ENCODE measurements at regions not wholly inside any gene's neighbourhood (a gene's known extent, or its start where the extent isn't known, plus 50 kb on each side); places are given as distances from the start of the nearest gene placed in this dataset.

GRCh38 chr9:91099436-91099835, 262.3 kb downstream of the AUH start:
- POLR2A ChIA-PET = no interaction called here
- CTCF ChIA-PET = interaction anchor here (0.7 to 1.9 kb wide), 2 partner anchors 10 to 55 kb away, joined by 5 read pairs; no protein-coding TSS in a partner anchor
- no peak for DNase-seq (ENCODE audit: extremely low spot score)
- TF ChIP-seq BHLHE40 (IDR thresholded peaks at IDR 0.05; ENCODE audit: borderline replicate concordance) (no peak), SP1 (IDR thresholded peaks at IDR 0.05) (no peak), NFRKB (IDR thresholded peaks at IDR 0.05) (no peak), ZNF384 (IDR thresholded peaks at IDR 0.05) (no peak), L3MBTL2 (conservative IDR thresholded peaks at IDR 0.05) (no peak), HDGF (IDR thresholded peaks at IDR 0.05; ENCODE audit: borderline replicate concordance) (no peak), FOXK2 (IDR thresholded peaks at IDR 0.05) (no peak), LEF1 (IDR thresholded peaks at IDR 0.05; ENCODE audit: borderline replicate concordance) (no peak), FOXA1 (IDR thresholded peaks at IDR 0.05) (no peak), SUZ12 (IDR thresholded peaks at IDR 0.05) (no peak), TARDBP (IDR thresholded peaks at IDR 0.05) (no peak), ELF4 (IDR thresholded peaks at IDR 0.05) (no peak), CTBP1 (IDR thresholded peaks at IDR 0.05; ENCODE audit: borderline replicate concordance) (no peak), FOXM1 (IDR thresholded peaks at IDR 0.05; ENCODE audit: borderline replicate concordance) (no peak), ARNT (IDR thresholded peaks at IDR 0.05) (no peak)
- TF ChIP-seq, protein P1, sequence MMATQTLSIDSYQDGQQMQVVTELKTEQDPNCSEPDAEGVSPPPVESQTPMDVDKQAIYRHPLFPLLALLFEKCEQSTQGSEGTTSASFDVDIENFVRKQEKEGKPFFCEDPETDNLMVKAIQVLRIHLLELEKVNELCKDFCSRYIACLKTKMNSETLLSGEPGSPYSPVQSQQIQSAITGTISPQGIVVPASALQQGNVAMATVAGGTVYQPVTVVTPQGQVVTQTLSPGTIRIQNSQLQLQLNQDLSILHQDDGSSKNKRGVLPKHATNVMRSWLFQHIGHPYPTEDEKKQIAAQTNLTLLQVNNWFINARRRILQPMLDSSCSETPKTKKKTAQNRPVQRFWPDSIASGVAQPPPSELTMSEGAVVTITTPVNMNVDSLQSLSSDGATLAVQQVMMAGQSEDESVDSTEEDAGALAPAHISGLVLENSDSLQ (IDR thresholded peaks at IDR 0.05) = no peak

DNA sequence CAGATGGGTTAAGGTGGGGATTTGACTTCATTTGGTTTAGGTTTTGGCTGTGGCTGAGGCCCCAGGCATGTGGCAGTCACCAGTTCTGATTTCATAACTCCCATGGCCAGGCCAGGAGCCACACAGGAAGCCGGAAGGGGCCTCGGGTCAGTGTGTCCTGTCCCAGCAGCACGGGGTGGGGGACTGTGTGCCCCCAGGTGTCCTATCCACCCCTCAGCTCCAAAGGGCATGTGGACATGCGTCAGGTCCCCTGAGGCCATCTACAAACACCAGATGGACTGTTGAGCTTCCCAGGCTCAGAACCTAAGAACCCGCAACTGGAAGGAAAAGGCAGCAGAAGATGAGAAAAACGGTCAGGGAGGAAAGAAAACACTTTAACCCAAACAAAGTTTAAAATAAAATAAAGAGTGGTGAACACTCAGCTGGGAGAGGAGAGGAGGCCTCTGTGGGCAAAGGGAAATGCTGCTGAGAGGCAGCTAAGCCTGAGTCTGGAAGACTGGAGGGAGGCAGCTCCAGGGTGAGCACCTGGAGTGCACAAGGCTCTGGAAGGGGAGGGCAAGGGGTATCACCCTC, 260.8 kb downstream of the AUH start:
- no peak for DNase-seq (ENCODE audit: extremely low spot score)
- TF ChIP-seq L3MBTL2 (conservative IDR thresholded peaks at IDR 0.05) (no peak), ARNT (IDR thresholded peaks at IDR 0.05) (no peak), FOXA1 (IDR thresholded peaks at IDR 0.05) (no peak), FOXM1 (IDR thresholded peaks at IDR 0.05; ENCODE audit: borderline replicate concordance) (no peak), HDGF (IDR thresholded peaks at IDR 0.05; ENCODE audit: borderline replicate concordance) (no peak), LEF1 (IDR thresholded peaks at IDR 0.05; ENCODE audit: borderline replicate concordance) (no peak)
- ChIA-PET CTCF (no interaction called here), POLR2A (no interaction called here)

DNA sequence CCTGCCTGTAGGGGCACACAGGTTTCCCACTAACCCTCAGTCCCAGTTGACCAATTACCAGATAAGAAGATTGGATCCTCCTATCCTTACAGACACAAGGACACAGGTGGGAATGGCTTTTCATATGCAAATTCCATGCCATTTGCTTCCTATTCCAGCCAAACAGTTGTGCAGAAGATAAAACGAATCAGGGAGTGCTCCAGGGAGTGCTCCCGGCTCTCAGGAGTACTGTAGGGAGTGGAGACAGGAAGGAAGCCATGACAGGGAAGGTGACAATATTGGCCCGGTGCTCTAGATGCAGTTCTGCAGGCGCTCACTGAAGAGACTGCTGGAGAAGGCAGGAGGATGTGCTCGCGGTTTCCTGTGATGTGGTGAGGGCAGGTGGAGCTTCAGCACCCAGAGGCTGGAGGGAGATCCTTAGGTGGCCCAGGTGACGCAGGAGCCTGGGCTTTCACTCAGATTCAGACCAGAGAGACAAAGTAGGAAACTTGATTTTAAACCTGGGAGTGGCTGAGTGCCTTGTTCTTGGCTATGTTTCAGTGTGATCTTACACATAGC, 260.0 kb downstream of the AUH start:
- TF ChIP-seq ELF4 (IDR thresholded peaks at IDR 0.05) = no peak
- no peak for DNase-seq (ENCODE audit: extremely low spot score)
- POLR2A ChIA-PET = no interaction called here
- CTCF ChIA-PET = no interaction called here

GRCh38 chr9:91102269-91102668, 259.4 kb downstream of the AUH start:
- no peak for DNase-seq (ENCODE audit: extremely low spot score)
- TF ChIP-seq, protein P1 (IDR thresholded peaks at IDR 0.05) = no peak
- TF ChIP-seq BHLHE40 (IDR thresholded peaks at IDR 0.05; ENCODE audit: borderline replicate concordance) = no peak
- TF ChIP-seq LEF1 (IDR thresholded peaks at IDR 0.05; ENCODE audit: borderline replicate concordance) = no peak
- no peak for TF ChIP-seq SP1 (IDR thresholded peaks at IDR 0.05)
- no peak for TF ChIP-seq FOXA1 (IDR thresholded peaks at IDR 0.05)
- no peak for TF ChIP-seq TARDBP (IDR thresholded peaks at IDR 0.05)
- TF ChIP-seq SUZ12 (IDR thresholded peaks at IDR 0.05) = no peak
- no peak for TF ChIP-seq ARNT (IDR thresholded peaks at IDR 0.05)
- POLR2A ChIA-PET = no interaction called here
- CTCF ChIA-PET = no interaction called here

DNA sequence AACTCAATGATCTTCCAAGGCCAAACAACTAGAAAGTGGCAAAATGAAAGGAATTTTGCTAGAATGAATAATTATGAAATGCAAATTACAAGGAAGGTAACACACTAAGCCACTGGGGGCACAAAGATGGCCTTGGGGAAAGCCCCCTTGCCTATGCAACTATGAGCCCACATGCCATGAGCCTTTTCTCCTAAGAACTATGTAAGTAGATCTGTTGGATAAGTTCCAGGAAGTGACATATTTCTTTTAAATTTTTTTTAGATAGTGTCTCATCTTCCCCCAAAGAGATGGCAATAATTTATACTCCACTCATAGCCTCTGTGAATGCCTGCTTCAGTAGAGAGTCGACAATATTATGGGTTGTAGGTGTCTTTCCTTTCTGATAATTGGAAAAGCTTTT, 257.8 kb downstream of the AUH start:
- ChIA-PET CTCF (no interaction called here), POLR2A (no interaction called here)
- DNase-seq (ENCODE audit: extremely low spot score) = no peak
- no peak for TF ChIP-seq TARDBP (IDR thresholded peaks at IDR 0.05)
- no peak for TF ChIP-seq NFRKB (IDR thresholded peaks at IDR 0.05)
- TF ChIP-seq ELF4 (IDR thresholded peaks at IDR 0.05) = no peak
- TF ChIP-seq L3MBTL2 (conservative IDR thresholded peaks at IDR 0.05) = no peak
- TF ChIP-seq FOXK2 (IDR thresholded peaks at IDR 0.05) = no peak
- no peak for TF ChIP-seq ZNF384 (IDR thresholded peaks at IDR 0.05)
- TF ChIP-seq FOXA1 (IDR thresholded peaks at IDR 0.05) = no peak
- no peak for TF ChIP-seq BHLHE40 (IDR thresholded peaks at IDR 0.05; ENCODE audit: borderline replicate concordance)
- no peak for TF ChIP-seq SP1 (IDR thresholded peaks at IDR 0.05)
- TF ChIP-seq, protein P1 (IDR thresholded peaks at IDR 0.05) = no peak
- TF ChIP-seq HDGF (IDR thresholded peaks at IDR 0.05; ENCODE audit: borderline replicate concordance) = no peak
- TF ChIP-seq FOXM1 (IDR thresholded peaks at IDR 0.05; ENCODE audit: borderline replicate concordance) = no peak
- no peak for TF ChIP-seq SUZ12 (IDR thresholded peaks at IDR 0.05)
- TF ChIP-seq LEF1 (IDR thresholded peaks at IDR 0.05; ENCODE audit: borderline replicate concordance) = no peak
- no peak for TF ChIP-seq ARNT (IDR thresholded peaks at IDR 0.05)

DNA sequence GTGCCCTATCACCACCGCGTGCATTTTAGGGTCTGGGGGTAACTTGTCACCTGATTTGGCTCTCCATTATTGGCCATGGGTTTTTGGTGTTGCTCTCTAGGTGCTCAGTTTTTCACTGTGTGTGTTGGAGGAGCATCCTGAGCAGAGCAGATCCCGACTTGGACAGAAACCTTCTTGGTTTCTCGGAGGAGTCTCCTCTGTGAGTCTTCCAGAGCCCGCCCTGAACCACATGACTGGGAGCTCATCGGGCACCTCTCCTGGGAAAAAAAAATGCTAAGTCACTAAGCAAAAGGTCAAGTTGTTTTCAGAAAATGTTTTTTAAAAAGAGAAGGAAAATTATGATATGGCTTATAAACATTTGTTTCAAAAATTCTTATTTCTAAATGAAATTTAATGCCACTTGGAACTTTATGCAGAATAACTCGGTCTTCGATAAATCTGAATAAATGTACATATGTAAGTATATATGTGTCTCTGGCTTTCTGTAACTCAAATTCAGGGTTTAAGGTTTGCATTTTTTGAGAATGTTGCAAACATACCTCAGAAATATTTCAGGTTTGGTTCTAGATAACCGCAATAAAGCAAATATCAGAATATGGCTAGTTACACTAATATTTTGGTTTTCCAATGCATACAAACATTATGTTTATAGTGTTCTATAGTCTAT, 255.2 kb downstream of the AUH start:
- no peak for DNase-seq (ENCODE audit: extremely low spot score)
- TF ChIP-seq ZNF384 (IDR thresholded peaks at IDR 0.05) (no peak), SP1 (IDR thresholded peaks at IDR 0.05) (no peak), BHLHE40 (IDR thresholded peaks at IDR 0.05; ENCODE audit: borderline replicate concordance) (no peak), CTBP1 (IDR thresholded peaks at IDR 0.05; ENCODE audit: borderline replicate concordance) (no peak), SUZ12 (IDR thresholded peaks at IDR 0.05) (no peak), HDGF (IDR thresholded peaks at IDR 0.05; ENCODE audit: borderline replicate concordance) (no peak), L3MBTL2 (conservative IDR thresholded peaks at IDR 0.05) (no peak), NFRKB (IDR thresholded peaks at IDR 0.05) (no peak), FOXM1 (IDR thresholded peaks at IDR 0.05; ENCODE audit: borderline replicate concordance) (no peak)
- TF ChIP-seq, protein P1 (IDR thresholded peaks at IDR 0.05) = no peak
- POLR2A ChIA-PET = no interaction called here
- CTCF ChIA-PET = no interaction called here

Measured in HEK293T (cell line).